Ureter (tissue), 1 donor: ENCODE measurements at regions not wholly inside any gene's neighbourhood (a gene's known extent, or its start where the extent isn't known, plus 50 kb on each side); places are given as distances from the start of the nearest gene placed in this dataset.
A peak's percentile ranks its signal among the peaks of the same experiment; 100 is the strongest.
"Not testable (repeated sequence)": the region's sequence is repeated elsewhere in the genome, so short reads cannot be mapped to it uniquely, and the experiment has no call there.

Experiments
- DNase-seq: peaks from one replicate; pipeline ENCODE4 v3.0.0-alpha.2; 2020; ENCODE audit warnings: low spot score
- donor health status: DM: yes; HTN: yes; CAD: no.

DNA sequence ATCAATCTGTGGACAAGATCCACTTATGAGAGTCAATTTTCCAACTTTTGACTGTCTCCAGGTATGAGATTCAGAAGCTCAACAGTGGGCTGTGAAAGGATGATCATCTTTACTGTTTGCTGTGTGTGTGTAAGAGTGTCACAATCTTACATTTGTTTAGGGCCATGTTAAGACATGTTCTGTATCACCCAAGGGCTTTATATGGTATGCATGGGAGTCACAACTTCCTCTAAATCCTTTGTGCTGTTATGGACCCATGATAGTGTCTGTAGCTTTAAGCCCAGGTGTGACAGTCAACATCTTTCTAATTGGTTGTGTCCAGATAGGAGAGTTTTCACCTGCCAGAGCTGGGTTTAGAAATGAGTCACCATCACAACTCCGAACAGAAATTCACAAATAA, 70.2 kb downstream of the ZNF726 start:
- DNase-seq, result not testable (repeated sequence)

DNA sequence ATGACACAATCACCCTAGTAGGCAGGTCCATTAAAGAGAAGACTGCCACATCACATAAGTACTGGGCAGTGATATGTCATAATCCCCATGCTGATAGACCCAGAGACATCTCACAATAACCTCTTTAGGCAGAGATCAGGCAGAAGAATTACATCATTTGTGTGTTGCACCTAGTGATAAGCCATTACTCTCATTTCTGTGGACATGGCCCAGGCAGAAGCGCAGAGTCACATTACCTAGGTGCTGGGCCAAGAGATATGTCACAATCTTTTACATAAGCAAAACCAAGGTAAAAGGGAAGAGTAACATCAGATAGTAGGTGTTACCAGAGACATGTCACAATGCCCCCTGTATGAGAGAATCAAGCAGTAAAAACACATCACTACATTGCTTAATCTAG, 71.9 kb downstream of the ZNF726 start:
- no peak for DNase-seq

DNA sequence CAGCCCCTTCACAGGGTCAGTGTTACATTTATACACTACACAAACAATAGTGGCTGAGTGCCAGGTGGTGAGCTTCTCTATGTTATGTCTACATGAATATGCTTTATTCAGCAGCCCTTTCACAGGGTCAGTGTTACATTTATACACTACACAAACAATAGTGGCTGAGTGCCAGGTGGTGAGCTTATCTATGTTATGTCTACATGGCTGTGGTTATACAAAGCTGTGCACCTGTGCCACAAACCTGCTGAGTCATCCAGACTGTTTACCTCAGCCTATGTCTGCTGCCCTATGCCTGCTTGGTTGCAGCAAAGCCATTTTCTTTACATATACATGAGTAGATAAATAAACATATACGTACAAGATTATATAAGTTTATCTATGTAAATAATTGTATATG, 76.5 kb downstream of the ZNF726 start:
- no peak for DNase-seq

- DNase-seq, result no peak
These were observed 77.7 kb downstream of the ZNF726 start for GRCh38 chr19:23992348-23992747.

- no peak for DNase-seq
These were observed 78.8 kb downstream of the ZNF726 start for GRCh38 chr19:23993440-23993839.

GRCh38 chr19:23996549-23996948, 81.9 kb downstream of the ZNF726 start:
- no peak for DNase-seq

GRCh38 chr19:23998568-23998967, 83.9 kb downstream of the ZNF726 start:
- no peak for DNase-seq

DNA sequence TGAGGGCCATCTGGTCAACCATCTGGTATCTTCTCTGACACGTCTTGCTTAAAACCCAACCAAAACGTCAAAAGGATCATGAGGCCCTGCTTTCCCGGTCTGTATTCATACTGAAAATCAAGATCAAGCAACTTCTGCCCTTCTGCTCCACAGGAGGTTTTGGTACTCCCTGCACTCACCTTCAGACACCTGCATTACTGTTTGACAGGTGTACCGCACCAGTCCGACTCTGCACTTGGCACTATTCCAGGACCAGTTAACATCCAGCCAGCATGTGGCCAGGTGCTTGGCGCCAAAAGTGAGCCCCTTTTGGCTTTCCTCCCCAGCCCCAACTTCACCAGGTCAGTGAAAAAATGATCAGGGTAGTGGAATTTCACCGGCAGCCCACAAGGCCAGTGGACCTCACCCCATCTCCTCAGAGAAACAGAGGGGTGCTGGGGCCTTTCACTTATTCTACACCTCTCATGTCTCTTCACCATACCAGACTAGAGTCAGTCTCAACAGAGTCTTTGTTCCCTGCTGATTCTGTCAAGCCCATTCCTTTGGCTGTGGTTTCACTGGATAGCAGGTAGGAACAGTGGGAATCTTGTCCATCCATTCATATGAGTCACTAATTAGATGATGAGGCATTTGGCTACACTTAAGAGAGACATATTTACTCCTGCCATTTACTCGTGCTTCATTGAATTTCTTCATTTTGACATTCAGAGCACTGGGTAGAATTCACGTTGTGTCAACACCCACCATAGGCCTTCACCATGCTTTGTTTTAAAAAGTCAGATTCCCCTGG, 85.3 kb downstream of the ZNF726 start:
- DNase-seq, result no peak

GRCh38 chr19:24000656-24001055, 86.0 kb downstream of the ZNF726 start:
- no peak for DNase-seq

GRCh38 chr19:24002256-24002945, 84.6 kb upstream of the ZNF254 start:
- DNase-seq, result no peak

DNA sequence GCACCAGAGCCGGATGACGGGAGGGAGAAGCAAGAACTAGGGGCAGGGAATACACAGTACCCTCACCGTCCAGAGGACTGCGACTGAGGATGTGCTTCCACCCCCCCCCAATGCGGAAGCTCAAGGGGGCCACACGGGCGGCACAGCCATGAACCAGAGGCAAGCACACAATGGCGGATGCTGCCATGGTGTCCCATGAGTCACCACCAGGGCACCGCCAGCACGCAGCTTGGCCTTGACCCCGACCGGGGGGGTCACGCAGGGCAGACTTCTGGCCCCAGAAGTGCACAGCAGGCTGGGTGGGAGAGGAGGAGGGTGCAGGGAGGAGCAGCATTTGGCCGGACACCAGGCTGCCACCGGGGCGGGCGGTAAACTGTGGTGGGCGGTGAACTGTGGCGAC, 83.5 kb upstream of the ZNF254 start:
- no peak for DNase-seq

- DNase-seq, result no peak
These were observed 82.8 kb upstream of the ZNF254 start for GRCh38 chr19:24004166-24004565.

GRCh38 chr19:24029941-24030636, 56.9 kb upstream of the ZNF254 start:
- no peak for DNase-seq

- DNase-seq, result no peak
These were observed 54.3 kb upstream of the ZNF254 start for GRCh38 chr19:24032651-24033050.

GRCh38 chr19:24033301-24033962, 53.6 kb upstream of the ZNF254 start:
- peak; percentile 92 for DNase-seq

DNA sequence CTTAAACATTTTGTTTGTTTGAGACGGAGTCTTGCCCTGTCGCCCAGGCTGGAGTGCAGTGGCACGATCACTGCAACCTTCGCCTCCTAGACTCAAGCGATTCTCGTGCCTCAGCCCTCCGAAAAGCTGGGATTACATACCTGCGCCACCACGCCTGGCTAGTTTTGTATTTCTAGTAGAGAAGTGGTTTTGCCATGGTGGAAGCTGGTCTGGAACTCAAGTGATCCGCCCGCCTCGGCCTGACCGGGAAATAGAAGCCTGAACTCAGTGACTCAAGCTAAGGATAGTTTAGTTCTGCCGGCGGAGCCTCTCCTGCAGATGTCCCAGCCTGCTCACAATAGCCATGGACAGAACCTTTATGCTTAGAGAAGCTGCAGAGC, 53.0 kb upstream of the ZNF254 start:
- DNase-seq, result peak; percentile 68

- peak; percentile 35 for DNase-seq
These were observed 51.6 kb upstream of the ZNF254 start for GRCh38 chr19:24035261-24035880.
